OCI-LY3 (cell line): ENCODE measurements at regions not wholly inside any gene's neighbourhood (a gene's known extent, or its start where the extent isn't known, plus 50 kb on each side); places are given as distances from the start of the nearest gene placed in this dataset.

Experiments
- CTCF ChIP-seq: fragments of 200-600, 300-600 bp; sonication (generic); IDR thresholded peaks from 2 replicates; pipeline ENCODE4 v1.5.1; 2014; ENCODE audit warnings: antibody characterized with exemption, low read length, low read depth
- EZH2phosphoT487 ChIP-seq: fragments of 200-600 bp; shearing (Covaris generic); IDR thresholded peaks from 2 replicates; pipeline ENCODE4 v1.6.1; 2018; ENCODE audit warnings: antibody characterized with exemption, mixed run types, low read depth

GRCh38 chr2:121065239-121065638, 219.8 kb downstream of the TFCP2L1 start:
- no peak for TF ChIP-seq CTCF
- no peak for TF ChIP-seq EZH2phosphoT487
